GM06990 (cell line): ENCODE measurements at regions not wholly inside any gene's neighbourhood (a gene's known extent, or its start where the extent isn't known, plus 50 kb on each side); places are given as distances from the start of the nearest gene placed in this dataset.

Source experiments
- DNase-seq: peaks from one replicate; pipeline ENCODE4 v3.0.0-alpha.2; 2011; ENCODE audit not compliant: insufficient read length; ENCODE audit errors: extremely low read depth
- H3K27me3 ChIP-seq: replicated peaks from 2 replicates; pipeline ENCODE4 v1.6.0; 2011; ENCODE audit warnings: low read length; ENCODE audit not compliant: control insufficient read depth, insufficient read depth
- H3K36me3 ChIP-seq: 2 replicates; pipeline ENCODE4 v1.5.1; 2011; ENCODE audit warnings: low read length; ENCODE audit not compliant: control insufficient read depth, insufficient read depth
- H3K4me3 ChIP-seq: replicated peaks from 2 replicates; pipeline ENCODE4 v1.5.1; 2011; ENCODE audit warnings: low read depth, mild to moderate bottlenecking, control low read depth, low read length
- CTCF ChIP-seq: IDR thresholded peaks from 2 replicates; pipeline ENCODE4 v1.5.1; 2011; ENCODE audit warnings: low read length, control low read depth, mild to moderate bottlenecking, inconsistent platforms; ENCODE audit not compliant: insufficient read depth, poor library complexity, severe bottlenecking

GRCh38 chr1:83109692-83110091 lies 889.2 kb downstream of the TTLL7 start:
- H3K4me3 ChIP-seq: no peak overlapping the region
- no peaks in the 10 kb centered on the region for H3K36me3 ChIP-seq
- TF ChIP-seq CTCF: no peak
- no peaks in the 10 kb centered on the region for H3K27me3 ChIP-seq
- DNase-seq: no peak

- no peaks in the 10 kb centered on the region for H3K27me3 ChIP-seq
- no peak overlapping the region for H3K4me3 ChIP-seq
- no peak for TF ChIP-seq CTCF
- DNase-seq: no peak
- no peaks in the 10 kb centered on the region for H3K36me3 ChIP-seq
Measured at GRCh38 chr1:83104558-83104957, 894.4 kb downstream of the TTLL7 start.

GRCh38 chr1:83103341-83103740 lies 895.6 kb downstream of the TTLL7 start:
- DNase-seq: no peak
- no peaks in the 10 kb centered on the region for H3K27me3 ChIP-seq
- H3K36me3 ChIP-seq: no peaks in the 10 kb centered on the region
- H3K4me3 ChIP-seq: no peak overlapping the region
- TF ChIP-seq CTCF: no peak

GRCh38 chr1:83102630-83103071 lies 896.3 kb downstream of the TTLL7 start:
- no peak overlapping the region for H3K4me3 ChIP-seq
- H3K27me3 ChIP-seq: no peaks in the 10 kb centered on the region
- no peak for TF ChIP-seq CTCF
- no peaks in the 10 kb centered on the region for H3K36me3 ChIP-seq
- peak; percentile 2 for DNase-seq

- TF ChIP-seq CTCF: no peak
- DNase-seq: no peak
- H3K36me3 ChIP-seq: no peaks in the 10 kb centered on the region
- H3K4me3 ChIP-seq: no peak overlapping the region
- H3K27me3 ChIP-seq: no peaks in the 10 kb centered on the region
Measured at GRCh38 chr1:83101406-83101805, 897.5 kb downstream of the TTLL7 start.

- H3K27me3 ChIP-seq: no peaks in the 10 kb centered on the region
- no peaks in the 10 kb centered on the region for H3K36me3 ChIP-seq
- no peak overlapping the region for H3K4me3 ChIP-seq
- no peak for TF ChIP-seq CTCF
- no peak for DNase-seq
Measured at GRCh38 chr1:83100133-83100532, 898.8 kb downstream of the TTLL7 start.
